Gastroesophageal sphincter (tissue), 4 donors: ENCODE measurements at regions not wholly inside any gene's neighbourhood (a gene's known extent, or its start where the extent isn't known, plus 50 kb on each side); places are given as distances from the start of the nearest gene placed in this dataset.

ENCODE experiments used
- ATAC-seq: fragments of 150-250 bp; one replicate; pipeline ENCODE4 v1.9.1; 2016; ENCODE audit warnings: mild to moderate bottlenecking, moderate library complexity
- H3K27ac ChIP-seq, 4 donors: fragments of 200-600 bp; sonication (generic) in 3 of 4; 1 replicate in 3 of 4; 2 replicates in 1 of 4; pipeline ENCODE4 v1.5.1; 2016 to 2019
- H3K27me3 ChIP-seq: fragments of 200-600 bp; sonication (generic); one replicate; pipeline ENCODE4 v1.5.1; 2019
- H3K36me3 ChIP-seq, 2 donors: fragments of 200-600 bp; sonication (generic); one replicate each; pipeline ENCODE4 v1.5.1; 2019; ENCODE audit warnings: control low read depth in 1 of 2
- H3K4me1 ChIP-seq, 3 donors: fragments of 200-600 bp; sonication (generic); 1 replicate in 2 of 3; 2 replicates in 1 of 3; pipeline ENCODE4 v1.5.1; 2016 to 2019; ENCODE audit warnings: control low read depth in 2 of 3
- H3K4me3 ChIP-seq, 2 donors: fragments of 200-600 bp; sonication (generic); one replicate each; pipeline ENCODE4 v1.5.1; 2019; ENCODE audit warnings: mild to moderate bottlenecking in 1 of 2, moderate library complexity in 1 of 2
- H3K9me3 ChIP-seq, 3 donors: fragments of 200-600 bp; sonication (generic); one replicate each; pipeline ENCODE4 v1.5.1; 2017 to 2019; ENCODE audit warnings: control low read depth in 2 of 3
- EP300 ChIP-seq: sonication (generic); formaldehyde crosslinking; IDR thresholded peaks from one replicate; pipeline ENCODE4 v1.6.1; 2017; ENCODE audit warnings: antibody characterized with exemption, mild to moderate bottlenecking
- POLR2A ChIP-seq, 2 donors: fragments of 450-650 bp; IDR thresholded peaks; one replicate each; pipeline ENCODE4 v1.6.1; 2017; ENCODE audit warnings: antibody characterized with exemption in 2 of 2, mild to moderate bottlenecking in 2 of 2, moderate library complexity in 1 of 2
- POLR2AphosphoS5 ChIP-seq: sonication (generic); formaldehyde crosslinking; IDR thresholded peaks from one replicate; pipeline ENCODE4 v1.6.1; 2017; ENCODE audit warnings: antibody characterized with exemption
- WGBS, 2 donors: methylation state at CpG; one replicate each; pipeline ENCODE4 v1.1.5; 2018; ENCODE audit warnings: low coverage in 1 of 2; 5-methylcytosine and 5-hydroxymethylcytosine counted together
- TF ChIP-seq, protein P1 (sequence below), 4 experiments: fragments of 200-600 bp in 2 of 4; fragments of 450-650 bp in 2 of 4; sonication (generic) in 1 of 4; IDR thresholded peaks; one replicate each; pipeline ENCODE4 v1.5.1; 2017 to 2019; ENCODE audit warnings: antibody characterized with exemption in 4 of 4, mild to moderate bottlenecking in 2 of 4, moderate library complexity in 2 of 4

DNA sequence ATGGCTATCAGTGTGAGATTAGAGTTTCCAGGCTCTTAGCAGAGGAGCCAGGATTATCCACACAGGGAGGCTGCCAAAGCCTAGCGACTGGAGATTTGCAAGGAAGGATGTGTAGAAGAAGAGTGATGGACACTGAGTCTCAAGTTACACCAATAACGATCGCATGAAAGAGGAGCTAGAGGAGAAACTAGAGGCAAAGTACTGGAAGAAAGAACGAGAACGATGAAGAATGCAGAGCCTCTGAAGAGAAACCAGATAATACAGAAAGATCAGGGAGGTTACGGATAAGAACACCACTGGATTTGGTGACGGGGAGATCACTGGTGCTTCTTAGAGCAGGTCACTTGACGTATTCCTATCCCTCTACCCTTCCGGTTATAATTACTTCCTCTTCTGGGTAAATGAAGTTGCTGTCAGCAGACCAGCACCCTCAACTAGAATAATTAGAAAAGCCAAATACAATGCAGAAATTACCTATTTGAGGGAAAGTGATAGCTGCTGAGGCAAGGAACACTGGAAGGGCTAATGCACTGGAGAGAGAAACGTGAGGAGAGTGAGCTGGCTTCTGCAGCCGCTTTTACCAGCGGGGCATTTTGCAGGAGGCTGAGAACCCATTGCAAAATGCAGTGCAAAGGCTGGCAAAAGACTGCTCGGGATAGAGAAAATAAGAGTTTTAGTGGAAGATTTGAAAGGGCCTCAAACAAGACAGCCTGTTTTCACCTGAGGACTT lies 93.1 kb upstream of the HIF1A start:
- WGBS, 2 donors, result 70 to 87% methylated on average over 8 to 13 of the region's 13 CpGs
- Histone ChIP-seq H3K9me3 (no peaks in the 10 kb centered on the region), H3K36me3 (no peaks in the 10 kb centered on the region), H3K27ac (no peak overlapping the region), H3K4me3 (no peak overlapping the region), H3K4me1 (peaks cover 0 to 18% (median 0%) of the 10 kb centered on the region in 3 donors), H3K27me3 (no peaks in the 10 kb centered on the region)
- no peak for ATAC-seq
- TF ChIP-seq EP300 (no peak), POLR2AphosphoS5 (no peak), POLR2A (IDR thresholded peaks at IDR 0.05) (no peak)
- TF ChIP-seq, protein P1, sequence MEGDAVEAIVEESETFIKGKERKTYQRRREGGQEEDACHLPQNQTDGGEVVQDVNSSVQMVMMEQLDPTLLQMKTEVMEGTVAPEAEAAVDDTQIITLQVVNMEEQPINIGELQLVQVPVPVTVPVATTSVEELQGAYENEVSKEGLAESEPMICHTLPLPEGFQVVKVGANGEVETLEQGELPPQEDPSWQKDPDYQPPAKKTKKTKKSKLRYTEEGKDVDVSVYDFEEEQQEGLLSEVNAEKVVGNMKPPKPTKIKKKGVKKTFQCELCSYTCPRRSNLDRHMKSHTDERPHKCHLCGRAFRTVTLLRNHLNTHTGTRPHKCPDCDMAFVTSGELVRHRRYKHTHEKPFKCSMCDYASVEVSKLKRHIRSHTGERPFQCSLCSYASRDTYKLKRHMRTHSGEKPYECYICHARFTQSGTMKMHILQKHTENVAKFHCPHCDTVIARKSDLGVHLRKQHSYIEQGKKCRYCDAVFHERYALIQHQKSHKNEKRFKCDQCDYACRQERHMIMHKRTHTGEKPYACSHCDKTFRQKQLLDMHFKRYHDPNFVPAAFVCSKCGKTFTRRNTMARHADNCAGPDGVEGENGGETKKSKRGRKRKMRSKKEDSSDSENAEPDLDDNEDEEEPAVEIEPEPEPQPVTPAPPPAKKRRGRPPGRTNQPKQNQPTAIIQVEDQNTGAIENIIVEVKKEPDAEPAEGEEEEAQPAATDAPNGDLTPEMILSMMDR (IDR thresholded peaks at IDR 0.05), result no peak

DNA sequence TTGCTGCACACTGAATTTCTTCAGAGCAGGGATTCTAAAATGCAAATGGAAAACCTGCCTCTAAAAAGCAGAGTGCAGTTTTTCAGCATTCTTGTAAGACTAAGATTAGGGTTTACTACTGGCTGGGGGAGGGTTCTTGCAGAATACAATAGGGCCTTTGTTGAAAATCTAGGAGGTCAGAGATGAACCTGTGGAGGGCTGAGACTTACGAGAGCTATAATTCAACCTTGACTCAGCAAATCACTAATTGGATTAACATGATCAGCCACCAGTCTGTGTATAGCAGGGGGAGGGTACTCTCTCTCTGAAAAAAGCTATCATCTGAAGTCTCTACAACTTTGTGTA lies 92.6 kb upstream of the HIF1A start:
- WGBS, 2 donors, result 100% methylated on average over 1 of the region's 1 CpG; no CpG with 5 or more reads in 1 of the 2 donors
- no peaks in the 10 kb centered on the region for H3K27me3 ChIP-seq
- no peaks in the 10 kb centered on the region for H3K9me3 ChIP-seq
- H3K36me3 ChIP-seq, result no peaks in the 10 kb centered on the region
- no peak overlapping the region for H3K27ac ChIP-seq
- no peak for ATAC-seq
- TF ChIP-seq EP300 (no peak), POLR2AphosphoS5 (no peak), POLR2A (IDR thresholded peaks at IDR 0.05) (no peak)
- TF ChIP-seq, protein P1 (IDR thresholded peaks at IDR 0.05), result no peak
- no peak overlapping the region for H3K4me3 ChIP-seq
- H3K4me1 ChIP-seq, result peaks cover 0 to 19% (median 0%) of the 10 kb centered on the region in 3 donors

DNA sequence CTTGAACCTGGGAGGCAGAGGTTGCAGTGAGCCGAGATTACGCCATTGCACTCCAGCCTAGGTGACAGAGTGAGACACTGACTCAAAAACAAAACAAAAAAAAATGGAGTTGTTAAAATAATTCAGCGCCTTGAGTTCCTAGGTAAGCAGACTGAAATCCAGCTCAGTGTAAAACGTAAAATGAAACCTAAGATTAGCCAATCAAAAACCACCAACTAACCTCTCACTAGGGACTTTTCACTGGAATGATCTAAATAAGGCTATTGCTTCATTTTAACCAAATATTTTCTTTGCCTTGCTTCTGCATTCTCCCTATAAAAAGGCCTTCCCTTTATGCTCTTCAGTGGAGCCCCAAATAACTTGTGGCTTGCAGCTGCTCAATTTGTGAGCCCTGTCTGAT lies 91.6 kb upstream of the HIF1A start:
- TF ChIP-seq POLR2AphosphoS5 (no peak), EP300 (no peak), POLR2A (IDR thresholded peaks at IDR 0.05) (no peak)
- TF ChIP-seq, protein P1 (IDR thresholded peaks at IDR 0.05), result no peak
- H3K4me3 ChIP-seq, result no peak overlapping the region
- H3K36me3 ChIP-seq, result no peaks in the 10 kb centered on the region
- peaks cover 4 to 22% (median 9%) of the 10 kb centered on the region in 3 donors for H3K4me1 ChIP-seq
- no peak for ATAC-seq
- no peaks in the 10 kb centered on the region for H3K27me3 ChIP-seq
- WGBS, 2 donors, result 87 to 88% methylated on average over 4 of the region's 4 CpGs
- no peak overlapping the region for H3K27ac ChIP-seq
- no peaks in the 10 kb centered on the region for H3K9me3 ChIP-seq

DNA sequence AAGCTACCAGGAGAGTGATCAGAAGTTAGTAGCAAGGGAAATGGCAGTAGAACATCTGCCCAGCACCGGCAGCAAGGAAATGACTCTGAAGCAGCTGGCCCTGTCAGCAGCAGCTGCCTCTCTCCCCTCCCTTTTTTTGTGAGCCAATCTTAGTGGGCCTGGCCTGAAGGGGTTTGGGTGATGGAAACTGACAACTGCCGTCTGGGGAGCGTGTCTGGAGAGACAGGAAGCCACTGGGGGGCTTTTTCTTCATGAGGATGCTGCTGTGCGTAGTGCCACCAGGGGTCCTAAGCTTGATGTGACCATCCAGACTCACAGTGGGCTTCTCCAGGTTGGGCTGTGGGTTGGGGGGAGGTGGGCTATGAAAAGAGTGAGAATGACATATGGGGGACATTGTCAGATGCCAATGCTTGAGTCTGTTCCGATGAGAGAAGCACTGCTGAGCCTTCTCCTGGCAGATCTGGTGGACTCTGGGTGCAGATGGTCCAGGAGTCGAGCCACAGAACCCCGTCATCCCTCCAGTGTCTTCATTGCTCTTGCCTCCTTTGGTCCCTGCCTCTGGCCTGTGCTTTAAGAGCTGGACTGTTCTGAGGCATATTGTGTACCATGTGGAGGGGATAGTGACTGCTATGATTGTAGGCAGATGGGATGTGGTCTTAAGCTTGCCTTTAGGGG lies 87.6 kb upstream of the HIF1A start:
- Histone ChIP-seq H3K4me3 (no peak overlapping the region), H3K36me3 (no peaks in the 10 kb centered on the region), H3K9me3 (no peaks in the 10 kb centered on the region), H3K27me3 (no peaks in the 10 kb centered on the region), H3K27ac (peak overlapping the region; percentile 64 to 83 (median 74)), H3K4me1 (peaks cover 15 to 35% (median 22%) of the 10 kb centered on the region in 3 donors)
- ATAC-seq, result no peak
- TF ChIP-seq EP300, result no peak
- TF ChIP-seq POLR2AphosphoS5, result no peak
- TF ChIP-seq, protein P1 (IDR thresholded peaks at IDR 0.05), result no peak
- no peak for TF ChIP-seq POLR2A (IDR thresholded peaks at IDR 0.05)
- 38 to 89% methylated on average over 1 to 3 of the region's 7 CpGs for WGBS, 2 donors
